H1 (cell line): ENCODE measurements at regions not wholly inside any gene's neighbourhood (a gene's known extent, or its start where the extent isn't known, plus 50 kb on each side); places are given as distances from the start of the nearest gene placed in this dataset.

Experiments used
- CTCF ChIA-PET: fragments of 300-600 bp; sonication (Branson Sonifier 250); formaldehyde crosslinking; loops from one replicate; lab custom pipeline; 2021; ENCODE audit not compliant: partially characterized antibody; lab: Charles Lee
- POLR2A ChIA-PET: fragments of 300-600 bp; sonication (Branson Sonifier 250); formaldehyde crosslinking; loops from one replicate; lab custom pipeline; 2021; ENCODE audit warnings: inconsistent platforms; ENCODE audit not compliant: partially characterized antibody; lab: Charles Lee
- DNase-seq, 2 experiments: peaks; one replicate each; pipeline versions ENCODE4 v3.0.0 to v3.0.0-alpha.2; 2010 to 2022; ENCODE audit warnings: low spot score in 2 of 2, low read depth in 1 of 2, mixed read lengths in 1 of 2
- FAIRE-seq: peaks from 2 replicates; lab custom pipeline; 2011; peaks lifted over from hg19 to GRCh38; lab: Jason Lieb, UNC
- H2AFZ ChIP-seq: 2 replicates; pipeline ENCODE4 v1.8.1; 2012; ENCODE audit warnings: low read length, inconsistent platforms
- H2AK5ac ChIP-seq: 2 replicates; pipeline ENCODE4 v1.6.1; 2013; ENCODE audit warnings: low read depth, low read length
- H2BK120ac ChIP-seq: replicated peaks from 2 replicates; pipeline ENCODE3; 2013; ENCODE audit warnings: low read depth, low read length, inconsistent platforms
- H2BK12ac ChIP-seq: 2 replicates; pipeline ENCODE4 v1.6.1; 2013; ENCODE audit warnings: low read depth, low read length
- H2BK15ac ChIP-seq: 2 replicates; pipeline ENCODE4 v1.6.1; 2013; ENCODE audit warnings: low read length
- H2BK20ac ChIP-seq: 2 replicates; pipeline ENCODE4 v1.6.1; 2013; ENCODE audit warnings: low read length
- H2BK5ac ChIP-seq: 2 replicates; pipeline ENCODE4 v1.6.1; 2013; ENCODE audit warnings: low read depth, low read length
- H3K14ac ChIP-seq: 2 replicates; pipeline ENCODE4 v1.6.1; 2013; ENCODE audit warnings: inconsistent platforms; ENCODE audit not compliant: insufficient read length
- H3K18ac ChIP-seq: 2 replicates; pipeline ENCODE4 v1.6.1; 2013; ENCODE audit warnings: low read length; ENCODE audit errors: extremely low read depth
- H3K23ac ChIP-seq: 2 replicates; pipeline ENCODE4 v1.6.1; 2013; ENCODE audit warnings: inconsistent platforms; ENCODE audit not compliant: insufficient read length
- H3K23me2 ChIP-seq: 2 replicates; pipeline ENCODE4 v1.6.1; 2013; ENCODE audit warnings: low read depth, low read length
- H3K27ac ChIP-seq: 2 replicates; pipeline ENCODE4 v1.6.1; 2011; ENCODE audit warnings: low read depth, low read length, inconsistent platforms
- H3K27me3 ChIP-seq, 4 experiments: replicated peaks in 1 of 4; 1 replicate in 1 of 4; 2 replicates in 3 of 4; pipeline versions ENCODE4 v1.6.1 to v1.8.1; 2011 to 2013; ENCODE audit warnings: low read length in 3 of 4, mild to moderate bottlenecking in 3 of 4, inconsistent platforms in 2 of 4, mixed read lengths in 2 of 4, moderate library complexity in 1 of 4; ENCODE audit not compliant: control insufficient read depth in 3 of 4, insufficient read depth in 3 of 4; ENCODE audit errors: extremely low read depth in 1 of 4
- H3K36me3 ChIP-seq, 4 experiments: 2 replicates each; pipeline versions ENCODE4 v1.6.1 to v1.8.1; 2011 to 2013; ENCODE audit warnings: mild to moderate bottlenecking in 4 of 4, low read length in 3 of 4, moderate library complexity in 2 of 4, control low read depth in 1 of 4, inconsistent platforms in 1 of 4; ENCODE audit not compliant: insufficient read depth in 4 of 4, control insufficient read depth in 2 of 4
- H3K4ac ChIP-seq: replicated peaks from 2 replicates; pipeline ENCODE3; 2013; ENCODE audit warnings: low read length, low read depth, mixed read lengths, inconsistent platforms; ENCODE audit not compliant: insufficient read length
- H3K4me1 ChIP-seq, 4 experiments: replicated peaks in 1 of 4; 1 replicate in 1 of 4; 2 replicates in 3 of 4; pipeline versions ENCODE4 v1.6.1 to v1.8.1; 2011 to 2013; ENCODE audit warnings: low read length in 3 of 4, inconsistent platforms in 2 of 4, mixed read lengths in 1 of 4; ENCODE audit not compliant: insufficient read depth in 4 of 4, control insufficient read depth in 3 of 4
- H3K4me2 ChIP-seq, 2 experiments: 2 replicates each; pipeline versions ENCODE4 v1.6.1 to v1.8.1; 2011 to 2013; ENCODE audit warnings: low read depth in 2 of 2, low read length in 2 of 2, control low read depth in 1 of 2, inconsistent platforms in 1 of 2, mild to moderate bottlenecking in 1 of 2; ENCODE audit not compliant: insufficient read depth in 1 of 2
- H3K4me3 ChIP-seq, 4 experiments: fragments of 200-600, 300-600 bp in 1 of 4; sonication (generic), shearing (Covaris generic), sonication (Bioruptor Twin) in 1 of 4; 2 replicates each; pipeline versions ENCODE4 v1.5.1 to v1.8.1; 2011 to 2016; ENCODE audit warnings: low read length in 4 of 4, low read depth in 3 of 4, control low read depth in 2 of 4, inconsistent platforms in 2 of 4, mild to moderate bottlenecking in 2 of 4, mixed read lengths in 1 of 4, moderate library complexity in 1 of 4; ENCODE audit not compliant: insufficient read depth in 2 of 4; ENCODE audit errors: extremely low read depth in 1 of 4
- H3K56ac ChIP-seq: replicated peaks from 2 replicates; pipeline ENCODE3; 2013; ENCODE audit warnings: low read depth, mild to moderate bottlenecking, mixed read lengths, low read length, inconsistent platforms; ENCODE audit not compliant: insufficient read length
- H3K79me1 ChIP-seq: 2 replicates; pipeline ENCODE4 v1.6.1; 2013; ENCODE audit warnings: low read depth, low read length, control low read depth
- H3K79me2 ChIP-seq, 2 experiments: 2 replicates each; pipeline versions ENCODE4 v1.6.1 to v1.8.1; 2012 to 2013; ENCODE audit warnings: low read length in 2 of 2, mild to moderate bottlenecking in 2 of 2, inconsistent platforms in 1 of 2; ENCODE audit not compliant: insufficient read depth in 2 of 2, control insufficient read depth in 1 of 2
- H3K9ac ChIP-seq, 4 experiments: replicated peaks in 1 of 4; 1 replicate in 1 of 4; 2 replicates in 3 of 4; pipeline versions ENCODE4 v1.6.1 to v1.8.1; 2011 to 2013; ENCODE audit warnings: low read depth in 3 of 4, low read length in 3 of 4, control low read depth in 2 of 4, mild to moderate bottlenecking in 2 of 4, moderate library complexity in 2 of 4, inconsistent platforms in 1 of 4; ENCODE audit errors: extremely low read depth in 1 of 4
- H3K9me3 ChIP-seq, 2 experiments: 2 replicates each; pipeline versions ENCODE4 v1.6.1 to v1.8.1; 2012 to 2013; ENCODE audit warnings: mild to moderate bottlenecking in 2 of 2, moderate library complexity in 2 of 2, control low read depth in 1 of 2, inconsistent platforms in 1 of 2, low read depth in 1 of 2, low read length in 1 of 2, mixed read lengths in 1 of 2; ENCODE audit not compliant: insufficient read depth in 2 of 2
- H4K20me1 ChIP-seq, 2 experiments: replicated peaks in 1 of 2; 2 replicates each; pipeline versions ENCODE3 to v1.8.1; 2011 to 2013; ENCODE audit warnings: inconsistent platforms in 2 of 2, low read length in 2 of 2, mild to moderate bottlenecking in 1 of 2; ENCODE audit not compliant: insufficient read depth in 2 of 2, control insufficient read depth in 1 of 2
- H4K5ac ChIP-seq: 2 replicates; pipeline ENCODE4 v1.6.1; 2013; ENCODE audit warnings: low read length, low read depth, mixed read lengths, inconsistent platforms; ENCODE audit not compliant: insufficient read length
- H4K8ac ChIP-seq: 2 replicates; pipeline ENCODE4 v1.8.0; 2013; ENCODE audit warnings: mild to moderate bottlenecking, moderate library complexity, low read length, inconsistent platforms; ENCODE audit not compliant: insufficient read depth; ENCODE audit errors: extremely low read depth
- H4K91ac ChIP-seq: replicated peaks from 2 replicates; pipeline ENCODE3; 2013; ENCODE audit warnings: low read length, mixed read lengths, inconsistent platforms; ENCODE audit not compliant: insufficient read length
- CEBPB ChIP-seq: IDR thresholded peaks from 2 replicates; pipeline ENCODE4 v1.6.1; 2012; ENCODE audit warnings: low read depth, low read length
- HDAC6 ChIP-seq: IDR thresholded peaks from one replicate; pipeline ENCODE4 v1.7.1; 2012; ENCODE audit warnings: low read depth, mild to moderate bottlenecking, inconsistent platforms, low read length, moderate library complexity
- WGBS, 2 experiments: shearing (Covaris generic) in 1 of 2; methylation state at CpG; one replicate each; pipeline versions ENCODE4 v1.1.6 to v1.1.7; 2013 to 2015; ENCODE audit warnings: low lambda C conversion rate in 2 of 2, mixed read lengths in 2 of 2, inconsistent platforms in 1 of 2, low coverage in 1 of 2, missing lambda C conversion rate in 1 of 2; ENCODE audit not compliant: insufficient replicate concordance in 2 of 2, insufficient coverage in 1 of 2, insufficient read length in 1 of 2; ENCODE audit errors: extremely low coverage in 1 of 2, missing lambda C conversion rate in 1 of 2; 5-methylcytosine and 5-hydroxymethylcytosine counted together

DNA sequence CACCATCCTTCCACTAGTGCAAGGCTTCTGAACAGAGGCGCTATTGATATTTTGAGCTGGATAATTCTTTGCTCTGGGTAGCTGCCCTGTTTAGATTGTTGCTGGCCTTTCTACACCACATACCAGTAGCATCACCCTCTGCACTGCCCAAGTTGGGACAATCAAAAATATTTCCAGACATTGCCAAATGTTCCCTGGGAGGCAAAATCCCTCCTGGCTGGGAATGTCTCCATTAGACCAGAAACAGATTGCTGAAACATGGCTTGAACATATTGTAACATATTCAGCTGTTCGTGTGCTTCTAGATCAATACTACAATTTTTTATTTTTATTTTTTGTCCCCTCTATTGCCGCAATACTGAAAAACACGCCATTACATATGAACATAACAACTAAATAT is 174.6 kb downstream of the ABCA8 start:
- POLR2A ChIA-PET = no interaction called here
- H3K23ac ChIP-seq = no peak overlapping the region
- no peaks in the 10 kb centered on the region for H3K27me3 ChIP-seq
- H3K18ac ChIP-seq = no peak overlapping the region
- no peaks in the 10 kb centered on the region; a peak in 1 of 4 replicates for H3K9me3 ChIP-seq
- no peak overlapping the region for H2BK15ac ChIP-seq
- H2AK5ac ChIP-seq = no peak overlapping the region
- no peaks in the 10 kb centered on the region for H3K79me1 ChIP-seq
- TF ChIP-seq HDAC6 = no peak
- no peak for TF ChIP-seq CEBPB
- no peak overlapping the region for H3K4me2 ChIP-seq
- H3K4ac ChIP-seq = no peak overlapping the region
- H3K36me3 ChIP-seq = no peaks in the 10 kb centered on the region
- H3K4me1 ChIP-seq = no peaks in the 10 kb centered on the region
- H3K4me3 ChIP-seq = no peak overlapping the region
- no peak overlapping the region for H3K14ac ChIP-seq
- no peak overlapping the region for H4K8ac ChIP-seq
- no peaks in the 10 kb centered on the region for H3K23me2 ChIP-seq
- H4K20me1 ChIP-seq = no peaks in the 10 kb centered on the region
- 91% methylated on average over 4 of the region's 4 CpGs; no CpG with 5 or more reads in 1 of the 2 experiments for WGBS, 2 experiments
- H3K27ac ChIP-seq = no peak overlapping the region
- H4K91ac ChIP-seq = no peak overlapping the region
- H3K56ac ChIP-seq = no peak overlapping the region
- H4K5ac ChIP-seq = no peak overlapping the region
- DNase-seq = no peak
- H3K9ac ChIP-seq = no peak overlapping the region
- H3K79me2 ChIP-seq = no peaks in the 10 kb centered on the region
- no peak overlapping the region for H2AFZ ChIP-seq
- H2BK12ac ChIP-seq = no peak overlapping the region
- no peak for FAIRE-seq
- CTCF ChIA-PET = interaction anchor here (1.0 to 1.1 kb wide), 3 partner anchors 11 to 468 kb away, joined by 3 read pairs; no protein-coding TSS in a partner anchor
- no peak overlapping the region for H2BK20ac ChIP-seq
- H2BK5ac ChIP-seq = no peak overlapping the region
- H2BK120ac ChIP-seq = no peak overlapping the region
